ENCODE measurements at regions not wholly inside any gene's neighbourhood (a gene's known extent, or its start where the extent isn't known, plus 50 kb on each side); places are given as distances from the start of the nearest gene placed in this dataset.

DNA sequence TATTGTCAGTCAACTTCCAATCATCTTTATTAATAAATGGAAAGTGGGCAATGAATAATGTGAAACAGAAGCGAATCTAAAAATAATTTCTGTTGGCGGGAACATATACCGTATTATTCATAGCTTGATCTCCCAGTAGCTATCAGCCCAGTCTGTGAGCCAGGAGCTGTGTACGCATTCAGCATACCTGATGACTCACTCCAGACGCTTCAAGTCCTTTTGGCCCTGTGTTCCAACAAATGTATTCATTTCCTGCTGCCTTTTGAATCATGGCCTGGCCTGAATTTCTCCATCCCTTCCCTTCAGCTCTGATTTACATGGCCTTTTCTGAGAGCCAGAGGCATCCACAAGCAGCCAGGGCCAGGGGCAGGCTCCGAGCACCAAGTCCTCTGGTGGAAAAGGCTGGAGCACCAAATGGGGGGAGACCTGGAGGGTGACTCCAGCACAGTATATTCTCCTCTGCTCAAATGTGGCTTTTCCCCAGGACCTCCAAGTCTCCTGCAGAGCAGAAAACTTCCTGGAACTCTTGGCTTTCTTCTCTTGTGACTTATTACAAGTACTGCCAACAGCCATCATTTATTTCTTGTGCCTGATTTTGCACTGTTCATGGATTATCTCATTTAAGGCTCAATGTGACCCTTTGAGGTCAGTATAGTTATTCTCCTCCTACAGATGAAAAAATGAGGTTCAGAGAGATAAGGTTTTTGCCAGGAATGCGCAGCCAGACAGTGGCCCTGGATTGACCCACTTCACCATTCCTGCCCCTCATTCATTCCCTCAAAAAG lies 108.7 kb downstream of the EN1 start:
- no peak for DNase-seq

DNA sequence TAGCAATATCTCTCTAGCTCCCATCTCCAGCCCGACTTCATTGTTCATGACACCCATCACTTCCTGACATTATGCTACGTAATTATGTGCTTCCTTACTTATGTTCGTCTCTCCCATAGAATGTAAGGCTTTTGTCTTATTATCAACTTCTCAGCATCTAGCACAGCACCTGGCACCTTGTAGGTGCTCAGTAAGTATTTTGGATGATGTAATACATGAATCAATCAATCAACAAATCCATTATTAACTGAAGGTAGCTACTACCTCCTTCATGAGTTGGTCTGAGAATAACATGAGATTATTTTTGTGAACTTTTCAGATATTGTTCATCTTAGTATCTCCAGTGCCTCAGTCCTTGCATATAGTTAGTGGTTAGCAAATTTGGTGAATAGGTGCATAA lies 109.3 kb downstream of the EN1 start:
- no peak for DNase-seq

DNA sequence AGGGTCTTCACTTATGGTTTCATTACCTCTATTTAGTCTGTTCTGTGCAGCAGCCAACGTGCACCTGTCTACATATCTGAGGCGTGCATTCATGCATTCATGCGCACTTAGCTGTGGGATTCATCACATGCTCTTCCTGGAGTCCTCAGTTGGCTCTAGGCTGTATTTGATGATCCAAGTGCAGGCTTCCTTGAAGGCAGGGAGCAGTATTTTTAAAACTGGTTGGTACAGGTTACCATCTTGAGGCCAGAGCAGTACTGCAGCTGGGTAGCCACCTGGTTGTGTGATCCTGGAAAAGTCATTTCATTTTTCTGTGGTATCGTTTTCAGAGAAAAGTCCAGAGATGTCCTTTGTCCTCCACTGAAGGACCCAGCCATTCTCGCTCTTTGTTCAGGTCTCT lies 109.8 kb downstream of the EN1 start:
- no peak for DNase-seq

DNA sequence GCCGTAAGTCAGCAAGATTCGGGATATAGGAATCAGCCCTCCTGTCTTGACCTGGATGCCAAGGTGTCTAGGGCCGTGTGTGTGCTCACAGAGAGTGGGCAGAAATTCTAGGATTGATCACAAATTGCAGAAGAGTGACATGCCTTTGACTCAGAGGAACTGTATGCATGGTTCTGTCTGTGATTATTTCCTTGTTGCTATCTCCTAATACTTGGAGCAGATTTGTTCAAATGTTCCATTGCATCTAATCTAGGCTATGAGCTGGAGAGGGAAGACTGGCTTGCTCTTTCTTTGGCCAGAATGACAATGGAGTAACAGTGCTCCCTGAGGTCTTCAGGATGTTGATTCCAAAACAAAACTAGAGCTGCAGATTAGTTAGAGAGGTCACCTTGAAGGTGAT lies 115.0 kb downstream of the EN1 start:
- no peak for DNase-seq

DNA sequence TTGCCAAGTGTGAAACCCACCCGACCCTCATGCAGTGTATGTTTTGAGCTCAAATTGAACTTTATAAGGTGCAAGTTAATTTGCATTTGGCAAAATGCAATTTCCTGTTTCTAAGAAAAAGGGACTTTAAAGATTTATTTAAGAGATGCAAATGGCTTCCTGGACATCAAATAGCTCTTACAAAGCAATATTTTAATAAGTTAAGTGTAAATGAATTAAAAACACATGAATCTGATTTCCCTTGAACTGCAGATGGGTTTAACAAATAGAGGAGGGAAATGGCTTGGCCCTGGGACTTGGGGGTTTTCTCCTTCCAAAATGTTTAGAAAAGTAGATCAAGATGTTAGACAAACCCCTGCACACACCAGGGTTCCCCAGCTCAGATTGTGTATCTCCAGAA lies 116.0 kb downstream of the EN1 start:
- no peak for DNase-seq

DNA sequence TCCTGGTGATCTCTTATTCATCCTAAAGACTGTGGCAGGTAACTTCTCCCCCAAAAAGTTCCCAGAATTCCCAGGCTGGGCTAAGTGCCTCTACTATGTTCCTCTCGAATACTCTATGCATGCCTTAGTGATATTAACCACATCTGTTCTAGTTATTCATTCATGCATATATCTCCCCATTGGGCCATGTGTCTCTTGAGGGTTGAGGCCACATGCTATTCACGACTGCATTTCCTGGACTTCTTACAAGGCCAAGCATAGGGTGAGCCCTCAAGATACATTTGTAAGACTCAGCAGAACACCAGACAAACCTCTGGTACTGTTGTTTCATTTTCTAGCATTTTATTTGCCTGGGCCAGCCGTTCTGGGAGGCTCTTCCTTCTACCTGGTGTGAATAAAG lies 117.0 kb downstream of the EN1 start:
- DNase-seq, result no peak

DNA sequence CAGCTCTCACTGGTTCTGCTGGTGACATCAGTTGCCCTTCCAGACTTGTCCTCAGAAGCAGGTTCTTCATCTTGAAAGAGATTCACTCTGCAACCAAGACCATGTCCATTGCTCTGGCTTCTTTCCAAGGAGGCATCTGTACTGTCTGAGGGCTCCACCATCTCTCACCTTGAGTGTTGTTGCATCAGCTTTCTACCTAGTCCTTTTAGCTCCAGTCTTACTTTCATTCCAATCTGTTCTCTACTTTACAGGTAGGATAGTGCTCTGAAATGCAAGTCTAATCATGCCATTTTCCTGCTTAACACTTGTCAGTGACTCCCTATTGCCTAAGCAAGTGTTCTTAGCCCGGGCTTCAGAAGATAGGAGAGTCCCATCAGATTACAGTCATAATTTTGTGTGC lies 117.7 kb downstream of the EN1 start:
- no peak for DNase-seq

DNA sequence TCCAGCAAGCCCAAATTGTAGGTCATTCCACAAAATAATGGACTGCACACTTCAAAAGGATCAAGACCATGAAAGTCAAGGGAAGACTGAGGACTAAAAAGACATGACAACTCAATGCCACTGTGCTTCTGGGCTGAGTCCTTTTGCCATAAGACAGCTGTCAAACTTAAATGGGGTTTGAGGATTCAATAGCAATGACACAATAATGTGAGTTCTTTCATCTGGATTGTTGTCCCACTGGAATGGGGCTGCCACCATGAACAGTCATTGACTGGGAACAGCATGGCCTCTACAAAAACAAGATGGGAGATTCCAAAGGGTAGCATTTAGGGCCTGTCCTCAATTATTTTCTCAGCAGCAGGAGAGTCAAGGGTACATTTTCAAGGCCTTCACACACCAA lies 118.5 kb downstream of the EN1 start:
- no peak for DNase-seq

DNA sequence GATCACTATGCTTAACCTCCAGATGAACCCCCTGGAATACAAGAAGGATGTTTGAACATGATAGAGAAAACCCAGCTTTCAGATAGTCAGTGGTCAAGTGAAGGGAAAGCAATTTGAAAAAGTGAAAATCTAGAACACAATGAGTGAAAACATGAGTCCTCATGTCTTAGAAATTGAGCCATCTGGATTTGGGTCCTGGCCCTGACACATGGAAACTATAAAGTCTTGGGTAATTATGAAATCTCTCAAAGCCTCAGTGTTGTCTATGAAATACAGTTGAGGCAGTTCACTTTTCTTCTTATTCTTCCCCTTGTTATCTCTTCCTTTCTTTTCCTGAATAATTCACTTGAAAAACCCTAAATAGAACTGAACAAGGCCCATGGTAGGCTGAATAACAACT lies 120.6 kb downstream of the EN1 start:
- no peak for DNase-seq

DNA sequence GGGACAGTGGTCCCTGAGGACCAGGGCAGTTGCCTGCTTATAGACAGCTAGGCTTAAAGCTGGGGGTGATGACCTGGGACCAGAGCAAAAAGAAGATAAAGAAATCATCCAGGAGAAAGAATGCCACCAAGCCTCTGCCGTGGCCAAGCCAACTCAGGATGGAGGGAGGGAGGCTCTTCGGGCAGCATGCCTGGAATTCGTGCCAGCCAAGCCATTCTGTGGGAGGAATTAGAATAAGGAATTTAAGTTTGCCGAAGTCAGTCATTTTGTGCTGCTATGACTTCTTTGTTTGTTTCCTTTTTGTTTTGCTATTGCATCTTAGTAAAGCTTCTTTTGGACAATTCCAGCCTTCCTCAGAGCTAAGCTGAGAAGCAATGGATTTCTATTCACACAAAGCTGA lies 124.1 kb downstream of the EN1 start:
- no peak for DNase-seq

DNA sequence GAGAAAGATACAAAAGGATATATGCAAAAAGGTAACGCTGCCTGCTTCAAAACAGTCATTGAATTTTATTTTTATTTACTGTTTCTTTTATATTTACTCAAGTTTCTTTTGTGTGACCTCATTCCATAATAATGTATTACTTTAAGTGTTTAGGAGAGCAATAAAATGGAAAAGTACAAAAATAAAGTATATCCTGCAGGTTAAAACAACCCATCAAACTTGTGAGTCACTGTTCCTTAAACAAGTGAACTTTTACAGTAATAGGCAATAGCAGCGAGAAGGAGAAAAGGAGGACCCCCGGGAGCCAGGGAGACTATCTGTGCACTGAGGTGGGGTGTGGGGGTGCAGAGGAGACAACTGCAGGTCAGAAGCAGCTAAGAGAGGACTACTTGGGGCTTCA lies 124.5 kb downstream of the EN1 start:
- no peak for DNase-seq

DNA sequence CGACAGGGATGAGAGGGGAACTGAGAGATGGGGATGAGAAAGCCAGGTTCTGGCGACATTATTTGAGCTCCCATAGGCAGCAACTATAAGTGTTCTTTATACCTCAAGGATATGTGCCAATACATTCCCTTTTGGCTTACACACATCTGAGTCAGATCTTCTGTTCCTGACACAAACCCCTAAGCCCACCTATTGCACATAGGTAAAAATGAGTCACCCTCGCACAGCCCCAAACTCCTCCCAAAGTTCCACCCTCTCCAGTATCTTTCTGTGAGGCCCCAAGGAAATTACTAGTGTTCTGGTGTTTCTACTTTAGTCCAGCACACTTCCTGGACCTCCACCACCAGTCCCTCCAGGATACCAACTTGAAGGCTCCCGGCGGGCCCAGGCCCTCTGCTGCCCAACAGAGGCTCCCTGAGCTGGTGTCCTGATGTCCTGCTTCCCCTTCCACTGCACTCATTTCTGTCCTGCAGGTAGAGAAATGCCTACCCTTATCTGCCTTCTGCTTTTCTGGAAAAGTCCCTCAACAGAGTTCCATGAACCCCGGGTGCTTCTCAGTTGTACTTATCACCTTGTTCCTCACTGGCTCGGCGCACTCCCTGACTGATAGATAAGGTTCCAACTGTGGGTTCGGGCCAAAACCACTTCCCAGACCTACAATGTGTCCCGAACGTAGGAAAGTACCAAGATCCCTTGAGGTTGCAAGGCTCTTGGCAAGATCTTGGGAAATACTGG lies 125.5 kb downstream of the EN1 start:
- DNase-seq, result no peak

DNA sequence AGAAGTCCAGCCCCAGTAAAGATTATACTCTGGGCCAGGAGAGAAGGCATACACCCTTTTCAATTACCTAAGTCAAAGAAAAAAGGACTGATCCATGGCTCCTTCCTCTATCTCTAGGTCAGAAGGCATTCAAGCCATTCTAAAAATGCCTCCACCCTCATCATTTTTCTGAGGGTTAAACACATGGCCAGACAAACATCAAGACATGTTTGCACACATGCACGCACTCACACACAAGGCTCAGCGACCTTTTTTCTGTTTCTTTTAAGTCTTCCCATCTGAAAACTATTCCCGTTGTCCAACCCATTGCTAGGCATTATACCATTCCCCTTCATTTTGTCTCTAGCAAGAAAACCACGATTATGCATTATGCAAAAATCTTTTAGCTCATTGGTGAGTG lies 126.6 kb downstream of the EN1 start:
- DNase-seq, result no peak

DNA sequence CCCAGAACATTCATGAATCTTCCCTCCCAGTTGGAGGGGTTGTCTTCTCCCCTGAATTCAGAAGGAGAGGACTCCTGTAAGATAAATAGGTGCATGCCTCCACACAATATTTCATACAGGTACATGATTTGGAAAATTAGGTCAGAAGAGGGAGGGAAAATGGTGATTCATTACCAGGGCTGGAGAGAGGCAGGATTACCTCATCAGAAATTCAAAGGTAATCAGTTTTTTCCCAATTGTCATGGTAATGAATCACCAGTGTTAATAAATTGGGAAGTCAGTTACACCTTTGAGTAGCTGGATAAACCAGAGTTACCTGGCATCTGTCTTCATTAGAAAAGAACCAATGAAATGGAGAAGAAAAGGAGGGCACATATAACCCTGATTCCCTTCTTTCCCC lies 128.5 kb downstream of the EN1 start:
- peak in 2 of 56 donors; percentile 1 to 7 for DNase-seq

DNA sequence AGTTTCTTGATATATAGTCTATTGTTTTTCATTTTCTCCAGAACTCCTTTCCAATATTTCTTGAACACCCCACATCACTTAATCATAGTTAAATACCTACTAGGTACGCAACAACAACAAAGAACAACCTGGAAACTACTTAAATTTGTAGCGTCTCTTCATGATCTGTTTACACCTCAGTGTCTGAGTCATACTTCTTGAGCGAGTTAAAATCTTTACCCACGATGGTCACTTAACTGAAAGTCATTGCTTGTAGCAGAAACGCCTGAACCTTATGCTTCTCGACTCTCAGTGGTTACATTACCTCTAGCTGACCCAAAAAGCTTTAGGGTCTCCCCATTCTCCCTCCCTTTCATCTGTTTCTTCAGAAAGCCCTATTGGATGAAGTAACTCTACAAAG lies 131.3 kb downstream of the EN1 start:
- no peak for DNase-seq

DNA sequence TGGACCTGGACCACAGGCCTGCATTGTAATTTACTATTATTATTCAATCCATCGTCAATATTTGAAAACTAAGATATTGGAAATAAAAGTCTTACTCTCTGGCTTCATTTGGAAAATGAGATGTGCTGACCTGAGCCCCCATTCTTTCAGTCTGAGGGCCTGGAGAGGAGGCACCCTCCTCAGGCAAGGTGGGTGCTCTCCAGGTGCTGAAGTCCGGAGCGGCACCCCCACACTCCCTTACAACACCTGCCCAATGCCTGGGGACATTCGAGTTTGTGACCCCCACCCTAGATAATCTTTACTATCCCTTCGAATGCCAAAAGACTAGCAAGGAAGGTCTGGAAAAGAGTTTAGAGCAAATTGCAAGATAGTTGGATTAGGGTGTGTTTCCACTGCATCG lies 133.3 kb downstream of the EN1 start:
- DNase-seq, result no peak

DNA sequence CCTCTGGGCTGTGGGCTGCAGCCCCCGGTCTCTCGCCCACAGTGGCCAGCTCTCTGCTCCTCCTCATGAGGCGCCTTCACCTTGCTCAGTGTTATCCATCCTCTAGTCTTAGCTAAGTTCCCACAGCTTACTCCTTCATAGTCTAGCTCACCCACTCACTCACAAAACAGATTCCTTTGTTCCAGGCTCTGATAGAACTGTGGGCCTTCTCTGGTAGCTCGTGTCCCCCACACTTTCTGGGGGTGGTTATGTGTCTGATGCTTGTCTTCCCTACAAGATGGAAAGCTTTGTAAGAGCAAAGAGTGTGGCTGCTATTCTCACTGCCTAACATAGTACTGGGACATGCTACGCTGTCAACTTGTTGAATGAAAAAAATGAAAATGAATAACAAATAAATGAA lies 135.8 kb downstream of the EN1 start:
- DNase-seq, result peak in 13 of 56 donors; percentile 5 to 69 (median 35)

DNA sequence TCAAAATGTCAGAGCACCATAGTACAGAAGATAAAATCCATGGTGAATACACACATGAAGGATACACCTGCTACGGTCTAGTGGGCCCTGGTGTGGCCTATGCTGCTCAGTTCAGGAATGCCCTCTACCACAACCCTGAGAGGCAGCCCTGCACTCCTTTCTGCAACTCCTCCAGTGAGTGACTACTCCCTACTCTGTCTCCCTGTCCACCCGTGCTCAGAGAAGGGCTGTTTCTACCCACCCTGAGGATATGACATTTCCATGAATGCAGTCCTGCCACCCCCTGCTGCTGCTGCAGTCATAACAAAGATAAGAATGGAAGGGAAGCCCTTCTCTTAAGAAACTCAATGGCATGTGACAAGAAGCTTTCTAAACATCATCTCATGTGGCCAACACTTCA lies 137.0 kb downstream of the EN1 start:
- DNase-seq, result no peak

DNA sequence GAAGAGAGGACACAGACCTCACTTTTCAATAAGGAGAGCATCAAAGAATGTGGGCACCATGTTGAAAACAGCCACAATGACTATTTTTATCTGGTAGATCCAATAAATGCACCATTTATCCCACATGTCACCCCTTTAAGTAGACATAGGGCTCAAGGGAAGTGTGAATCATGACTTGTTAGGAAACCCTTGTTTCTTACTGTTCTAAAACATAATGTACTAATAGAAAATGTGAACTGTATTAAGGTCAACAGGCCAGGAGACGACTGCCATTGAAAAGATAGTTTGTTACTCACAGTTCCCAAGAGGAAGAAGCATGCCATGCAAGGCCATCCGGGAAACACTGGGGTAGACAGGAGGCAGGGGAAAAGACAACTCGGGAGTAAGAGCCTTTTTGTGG lies 137.7 kb downstream of the EN1 start:
- no peak for DNase-seq

DNA sequence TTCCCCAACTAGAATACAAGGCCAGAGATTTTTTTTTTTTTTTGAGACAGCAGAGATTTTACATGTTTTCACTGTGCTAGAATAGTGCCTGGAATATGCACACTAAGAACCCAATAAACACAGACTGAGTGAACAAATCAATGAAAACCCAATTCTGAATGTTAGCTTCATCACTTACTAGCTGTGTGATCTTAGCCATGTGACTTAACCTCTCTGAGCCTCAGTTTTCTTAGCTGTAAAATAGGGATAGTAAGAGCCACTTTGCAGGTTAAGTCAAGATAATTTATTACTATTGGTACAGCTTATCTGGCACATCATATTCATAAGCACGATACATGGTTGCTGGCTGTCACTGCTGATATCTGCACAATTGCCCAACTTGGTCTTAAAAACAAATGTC lies 140.6 kb downstream of the EN1 start:
- DNase-seq, result no peak

DNA sequence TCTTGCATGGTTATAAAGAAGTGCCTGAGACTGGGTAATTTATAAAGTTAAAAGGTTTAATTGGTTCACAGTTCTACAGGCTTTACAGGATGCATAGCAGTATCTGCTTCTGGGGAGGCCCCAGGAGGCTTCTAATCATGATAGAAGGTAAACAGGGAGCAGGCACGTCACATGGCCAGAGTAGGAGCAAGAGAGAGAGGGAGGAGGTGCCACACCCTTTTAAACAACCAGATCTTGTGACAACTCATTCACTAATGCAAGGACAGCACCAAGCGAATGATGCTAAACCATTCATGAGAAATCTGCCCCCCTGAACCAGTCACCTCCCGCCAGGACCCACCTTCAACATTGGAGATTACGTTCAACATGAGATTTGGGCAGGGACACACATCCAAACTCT lies 141.1 kb downstream of the EN1 start:
- DNase-seq, result no peak

DNA sequence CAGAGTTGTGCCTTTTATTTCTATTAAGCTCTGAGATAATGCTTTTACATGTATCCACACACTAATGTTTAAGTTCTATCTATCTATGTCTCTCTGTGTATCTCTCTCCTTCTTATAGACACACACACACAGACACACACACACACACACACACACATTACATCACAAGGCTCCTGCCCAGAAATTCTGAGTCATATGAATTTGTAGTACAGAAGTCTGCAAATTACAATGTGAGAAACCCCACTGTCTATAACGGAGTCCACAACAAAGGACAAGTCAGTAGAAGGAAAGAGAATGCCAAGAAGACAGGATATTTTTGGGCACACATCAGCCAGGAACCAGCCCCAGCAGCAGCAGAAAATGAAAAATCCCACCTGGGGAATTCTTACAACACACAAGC lies 142.4 kb downstream of the EN1 start:
- no peak for DNase-seq

DNA sequence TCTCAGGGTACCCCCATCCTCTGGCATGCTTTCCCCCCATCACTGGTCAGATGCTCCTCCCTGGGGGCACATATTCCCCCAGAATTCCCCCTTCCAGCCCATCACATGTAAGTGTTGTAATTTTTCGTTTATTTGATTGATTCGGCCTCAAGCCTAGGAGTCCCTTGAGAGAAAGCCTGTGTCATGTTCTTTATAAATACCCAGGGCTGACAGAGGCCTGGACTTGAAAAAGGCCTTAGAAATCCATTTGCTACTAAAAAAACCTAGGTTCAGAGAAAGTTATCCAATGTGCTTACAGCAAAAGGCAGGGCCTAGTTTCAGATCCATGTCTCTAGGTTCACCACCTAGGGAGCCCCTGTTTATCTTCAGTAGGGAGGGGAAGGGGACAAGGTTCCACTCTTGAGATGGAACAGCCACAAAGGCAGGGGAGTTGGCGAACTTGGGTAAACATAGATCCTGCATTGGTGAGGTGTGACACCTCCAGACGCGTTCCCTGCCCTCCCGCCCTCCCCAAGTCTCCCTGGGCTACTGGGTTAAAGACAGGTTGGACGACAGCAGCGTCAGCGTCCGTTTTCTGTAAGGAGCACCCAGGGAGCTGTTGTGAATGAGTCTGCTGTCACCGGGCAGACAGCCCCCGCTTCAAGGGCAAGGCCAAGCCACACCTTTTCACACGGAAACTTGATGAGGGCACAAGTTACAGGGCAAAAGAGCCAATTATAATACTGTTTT lies 147.8 kb downstream of the EN1 start:
- DNase-seq, result no peak
